Endothelial cell of hepatic sinusoid (primary cell): ENCODE measurements at regions not wholly inside any gene's neighbourhood (a gene's known extent, or its start where the extent isn't known, plus 50 kb on each side); places are given as distances from the start of the nearest gene placed in this dataset.
"Not testable (repeated sequence)": the region's sequence is repeated elsewhere in the genome, so short reads cannot be mapped to it uniquely, and the experiment has no call there.

Experiments used
- in situ Hi-C: cut with HindIII; loops from 2 replicates; pipeline ENCODE4 v1.10.0; 2017; ENCODE audit warnings: low sequenced_read_pairs

DNA sequence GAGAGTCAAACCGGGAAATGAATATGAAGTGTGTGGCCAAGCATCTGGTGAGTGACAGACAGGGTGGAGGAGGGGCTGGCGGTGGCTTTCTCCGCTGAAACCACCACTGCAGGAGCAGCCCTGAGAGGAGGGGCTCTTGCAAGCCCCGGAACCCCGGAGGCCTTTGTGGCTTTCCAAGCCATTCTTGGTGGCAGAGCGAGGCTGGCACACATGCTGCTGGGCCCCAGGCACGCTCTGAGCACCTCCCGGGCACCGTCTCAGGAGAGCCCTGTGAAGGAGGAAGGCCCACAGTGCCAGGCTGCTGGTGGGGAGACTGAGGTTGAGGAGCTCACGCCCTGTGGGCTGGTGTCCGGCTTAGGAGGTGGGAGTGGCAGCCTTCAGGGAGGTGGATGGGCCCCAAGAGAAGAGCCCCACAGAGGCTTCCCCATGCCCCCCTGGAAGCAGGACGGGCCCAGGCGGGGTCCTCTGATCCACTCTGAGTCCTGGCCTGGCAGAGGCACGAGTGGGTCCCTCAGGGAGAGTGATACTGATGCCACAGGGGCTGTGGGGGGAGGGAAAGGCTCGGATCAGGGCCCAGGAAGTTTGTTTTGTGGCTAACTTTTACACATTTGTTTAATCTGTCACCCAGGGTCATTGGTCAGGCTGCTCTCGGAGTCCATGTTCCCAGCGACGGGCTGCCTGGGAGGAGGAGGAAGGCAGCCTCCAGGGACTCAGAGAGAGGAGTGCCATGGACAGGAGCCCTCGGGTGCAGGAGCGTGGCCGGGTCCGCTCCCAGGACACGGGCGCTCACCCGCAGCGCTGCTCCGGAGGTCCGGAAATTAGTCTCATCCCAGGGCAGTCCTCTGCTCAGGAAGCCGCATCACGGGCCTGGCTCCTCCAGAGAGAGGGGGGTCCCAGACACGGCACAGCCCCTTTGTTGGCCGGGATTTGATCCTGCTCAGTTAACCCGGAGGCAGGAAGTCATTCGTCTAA is 170.7 kb downstream of the ERMARD start:
- in situ Hi-C loops = no loop called here

GRCh38 chr6:169921217-169921616 is 169.8 kb downstream of the ERMARD start:
- in situ Hi-C loops = no loop called here

- in situ Hi-C loops = no loop called here
Measured at GRCh38 chr6:169920359-169921020, 169.1 kb downstream of the ERMARD start.

DNA sequence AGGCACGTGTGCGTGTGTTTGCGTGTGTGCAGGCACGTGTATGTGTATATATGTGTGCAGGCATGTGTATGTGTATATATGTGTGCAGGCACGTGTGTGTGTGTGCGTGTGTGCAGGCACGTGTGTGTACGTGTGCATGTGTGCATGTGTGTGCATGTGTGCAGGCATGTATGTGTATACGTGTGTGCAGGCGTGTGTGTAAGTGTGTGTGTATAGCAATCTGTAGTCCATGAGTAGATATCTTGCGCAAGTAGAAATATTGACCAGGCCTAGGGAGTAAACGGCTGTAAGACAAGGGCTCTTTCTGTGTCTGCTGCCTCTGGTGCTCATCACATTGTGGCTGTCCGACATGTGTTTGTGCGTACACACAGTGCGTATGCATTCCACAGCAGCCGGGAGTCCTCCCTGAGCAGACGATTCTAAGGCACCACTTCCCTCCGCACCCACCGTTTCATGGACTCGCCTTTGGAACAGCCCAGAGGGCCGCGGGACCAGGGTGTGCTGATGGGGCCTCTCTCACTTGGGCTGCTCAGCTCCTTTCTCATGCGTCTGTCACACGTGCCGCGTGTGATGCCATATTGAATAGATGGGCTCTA is 167.6 kb downstream of the ERMARD start:
- in situ Hi-C loops = no loop called here

- in situ Hi-C loops = no loop called here
Measured at GRCh38 chr6:169918239-169918953, 167.0 kb downstream of the ERMARD start.

DNA sequence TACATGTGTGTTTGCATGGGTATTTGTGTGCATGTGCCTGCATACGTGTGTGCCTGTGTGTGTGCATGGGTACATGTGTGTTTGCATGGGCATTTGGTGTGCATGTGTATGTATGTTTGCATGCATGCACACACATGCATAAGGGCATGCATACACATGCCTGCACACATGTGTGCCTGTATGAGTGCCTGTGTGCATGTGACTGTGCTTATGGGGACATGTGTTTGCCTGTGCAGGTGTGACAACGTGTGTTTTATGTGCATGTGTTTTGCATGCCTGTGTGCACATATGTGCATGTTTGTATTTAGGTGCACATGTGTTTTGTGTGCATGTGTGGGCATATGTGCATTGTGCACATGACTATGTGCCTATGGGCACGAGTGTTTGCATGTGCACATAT is 165.7 kb downstream of the ERMARD start:
- in situ Hi-C loops = no loop called here

- in situ Hi-C loops = no loop called here
Measured at GRCh38 chr6:169915769-169916550, 164.5 kb downstream of the ERMARD start.

- in situ Hi-C loops = not testable (repeated sequence)
Measured at GRCh38 chr6:169913745-169914144, 162.3 kb downstream of the ERMARD start.

DNA sequence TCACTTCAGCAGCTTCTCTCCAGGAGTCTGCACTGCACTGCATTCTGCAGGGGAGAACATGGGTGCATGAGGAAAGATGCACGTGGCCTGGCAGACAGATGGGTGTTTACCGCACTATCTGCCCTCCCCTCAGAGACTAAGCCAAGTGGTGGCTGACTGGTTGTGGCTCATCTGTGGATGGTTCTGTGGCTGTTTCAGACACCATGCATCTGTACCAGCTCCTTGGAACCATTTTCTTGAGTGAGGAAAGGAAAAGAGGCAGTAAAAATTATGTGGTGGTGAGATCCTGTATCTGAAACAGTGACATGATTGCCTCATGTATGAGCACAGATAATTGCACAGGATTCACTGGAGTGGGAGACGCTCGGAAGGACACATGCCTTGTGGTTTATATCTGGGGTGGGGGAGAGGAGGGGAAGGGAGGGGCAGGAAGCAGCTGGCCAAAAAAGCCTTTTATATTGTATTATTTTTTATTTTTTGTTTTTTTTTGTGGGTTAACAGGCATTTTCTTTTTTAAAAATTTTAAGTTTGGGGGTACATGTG is 161.7 kb downstream of the ERMARD start:
- in situ Hi-C loops = no loop called here

DNA sequence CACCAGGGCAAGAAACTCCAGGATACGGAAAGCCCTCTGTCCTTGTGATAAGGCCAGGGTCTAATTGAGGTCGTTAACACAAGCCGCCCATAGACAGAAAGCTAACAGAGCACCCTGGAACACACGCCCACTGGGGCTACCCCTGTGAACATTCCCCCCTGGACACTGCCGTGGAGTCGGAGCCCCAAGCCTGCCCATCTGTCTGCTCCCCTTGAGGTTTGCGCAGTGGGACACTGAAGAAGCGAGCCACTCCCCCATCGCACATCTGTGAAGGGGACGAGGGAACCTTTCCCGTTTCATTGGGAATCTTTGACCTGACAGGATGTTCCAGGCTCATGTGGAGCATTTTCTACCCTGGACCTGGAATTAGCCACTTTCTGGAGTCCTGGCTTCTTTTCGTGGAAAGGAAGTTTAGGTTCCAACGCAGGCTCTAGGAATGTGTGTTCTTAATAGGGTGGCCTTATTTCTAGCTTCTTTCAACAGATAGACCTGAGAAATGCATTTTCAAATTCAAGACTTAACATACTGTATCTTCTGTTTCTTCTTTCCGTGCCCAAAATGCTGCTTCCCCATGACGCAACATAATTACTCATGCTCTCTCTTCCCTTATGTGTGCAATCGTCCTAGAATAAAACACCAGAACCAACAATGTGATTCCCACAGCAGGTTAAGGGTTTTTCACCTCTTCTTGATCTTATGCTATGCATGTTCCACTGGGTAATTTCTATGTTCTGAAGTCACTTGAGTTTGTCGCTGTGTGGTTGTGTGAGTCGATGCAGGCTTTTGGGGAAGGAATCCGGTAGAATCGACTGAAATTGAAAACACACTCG is 161.1 kb downstream of the ERMARD start:
- in situ Hi-C loops = no loop called here

- in situ Hi-C loops = no loop called here
Measured at GRCh38 chr6:169911264-169912263, 160.1 kb downstream of the ERMARD start.

DNA sequence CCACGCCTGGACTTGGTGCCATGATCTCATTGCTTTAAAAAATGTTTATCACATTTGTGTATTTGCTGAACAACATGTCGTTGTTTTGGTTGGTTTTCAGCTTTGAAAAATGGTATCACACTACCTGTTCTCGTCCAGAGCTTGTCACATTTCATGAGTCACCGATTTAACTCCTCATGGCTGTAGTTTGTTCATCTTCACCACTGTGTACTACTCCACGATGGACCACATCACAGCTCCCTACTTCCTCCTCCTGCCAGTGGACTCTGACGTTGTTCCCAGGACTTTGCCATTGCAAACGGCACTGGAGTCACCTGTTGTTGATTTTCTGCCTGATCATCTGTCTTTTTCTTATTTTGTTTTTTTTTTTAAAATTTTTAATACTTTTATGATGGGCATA is 157.7 kb downstream of the ERMARD start:
- in situ Hi-C loops = no loop called here

- in situ Hi-C loops = no loop called here
Measured at GRCh38 chr6:169908403-169908933, 157.0 kb downstream of the ERMARD start.

GRCh38 chr6:169907419-169908115 is 156.1 kb downstream of the ERMARD start:
- in situ Hi-C loops = no loop called here

DNA sequence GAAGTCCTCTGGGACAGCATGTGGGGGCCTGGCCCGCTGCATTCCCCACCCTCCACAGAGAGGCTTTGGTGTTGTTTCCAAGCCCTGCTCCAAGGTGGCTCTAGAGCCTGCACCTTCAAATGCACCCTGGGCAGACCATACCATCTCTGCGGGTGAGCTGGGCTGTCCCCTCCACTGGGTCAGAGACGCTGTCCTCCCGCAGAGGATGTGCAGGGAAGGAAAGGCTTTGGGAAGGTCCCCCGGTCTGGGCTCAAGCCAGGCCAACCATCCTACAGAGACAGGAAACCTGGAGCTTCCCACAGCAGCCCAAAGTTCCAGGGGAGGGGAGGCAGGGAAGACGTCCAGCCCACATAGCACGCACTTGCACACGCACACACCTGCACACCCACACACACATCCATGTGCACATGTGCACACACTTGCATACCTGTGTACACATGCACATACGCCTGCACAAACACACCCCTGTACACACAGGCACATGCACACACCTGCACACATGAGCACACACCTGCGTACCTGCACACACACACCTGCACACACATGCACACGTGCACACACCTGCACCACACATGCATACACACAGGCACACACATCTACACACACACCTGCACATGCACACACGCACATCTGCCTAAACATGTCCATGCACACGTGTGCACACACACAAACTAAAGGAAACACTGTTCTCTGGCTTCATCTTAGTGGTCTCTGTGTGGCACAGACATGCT is 155.4 kb downstream of the ERMARD start:
- in situ Hi-C loops = no loop called here

DNA sequence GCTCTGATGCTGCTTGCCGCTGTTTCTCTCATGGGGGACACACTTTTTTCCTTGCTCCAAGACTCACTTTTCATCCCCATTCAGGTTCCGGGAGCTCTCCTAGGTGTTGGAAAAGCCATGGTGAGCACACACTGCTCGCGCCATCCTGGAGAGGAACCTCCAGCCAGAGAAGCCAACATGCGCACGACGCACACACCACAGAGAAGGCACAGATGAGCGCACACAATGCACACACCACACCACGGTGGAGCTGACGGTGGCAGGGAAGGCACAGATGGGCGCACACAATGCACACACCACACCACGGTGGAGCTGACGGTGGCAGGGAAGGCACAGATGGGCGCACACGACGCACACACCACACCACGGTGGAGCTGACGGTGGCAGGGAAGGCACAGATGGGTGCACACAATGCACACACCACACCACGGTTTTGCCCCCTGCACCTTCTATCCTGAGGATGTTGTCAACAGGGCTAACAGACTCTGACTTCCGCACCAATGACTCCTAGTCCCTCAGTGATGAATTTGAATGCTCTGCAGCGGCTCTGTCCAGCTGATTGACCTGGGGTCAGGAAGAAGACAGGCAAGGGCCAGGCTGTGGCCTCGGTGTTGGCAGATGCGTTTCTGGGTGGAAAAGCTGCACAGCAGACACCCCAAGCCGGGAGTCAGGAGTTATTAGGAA is 154.7 kb downstream of the ERMARD start:
- in situ Hi-C loops = no loop called here
